SH-SY5Y (cell line): ENCODE measurements at regions not wholly inside any gene's neighbourhood (a gene's known extent, or its start where the extent isn't known, plus 50 kb on each side); places are given as distances from the start of the nearest gene placed in this dataset.

Experiments used
- GATA2 ChIP-seq: IDR thresholded peaks from 2 replicates; pipeline ENCODE4 v1.6.1; 2011; ENCODE audit warnings: mild to moderate bottlenecking, low read depth, low read length
- GATA3 ChIP-seq: IDR thresholded peaks from 2 replicates; pipeline ENCODE4 v1.6.1; 2011; ENCODE audit warnings: low read depth, mild to moderate bottlenecking, low read length, moderate library complexity

- TF ChIP-seq GATA2 (no peak), GATA3 (no peak)
Measured at GRCh38 chr12:113569806-113570205, 98.1 kb upstream of the LHX5 start.
